DOHH2 (cell line): ENCODE measurements at regions not wholly inside any gene's neighbourhood (a gene's known extent, or its start where the extent isn't known, plus 50 kb on each side); places are given as distances from the start of the nearest gene placed in this dataset.

ENCODE experiments used
- H3F3A ChIP-seq: fragments of 200-600 bp; sonication (generic), shearing (Covaris generic); 2 replicates; pipeline ENCODE4 v1.6.0; 2016; ENCODE audit warnings: antibody characterized with exemption, mild to moderate bottlenecking; ENCODE audit not compliant: control insufficient read depth, insufficient read depth
- H3K27ac ChIP-seq: fragments of 200-600 bp; sonication (generic); 2 replicates; pipeline ENCODE4 v1.5.1; 2014; ENCODE audit warnings: low read depth, mild to moderate bottlenecking, low read length, moderate library complexity
- H3K27me3 ChIP-seq: fragments of 200-600 bp; sonication (generic); 2 replicates; pipeline ENCODE4 v1.6.1; 2014; ENCODE audit warnings: mild to moderate bottlenecking, low read length, mixed read lengths; ENCODE audit not compliant: control insufficient read depth
- H3K36me3 ChIP-seq: fragments of 200-600 bp; sonication (generic); 2 replicates; pipeline ENCODE4 v1.6.1; 2014; ENCODE audit warnings: mild to moderate bottlenecking, low read length, moderate library complexity, mixed read lengths; ENCODE audit not compliant: control insufficient read depth
- H3K4me1 ChIP-seq: fragments of 200-600 bp; sonication (generic); 2 replicates; pipeline ENCODE4 v1.6.1; 2014; ENCODE audit warnings: mild to moderate bottlenecking, low read length, mixed read lengths; ENCODE audit not compliant: control insufficient read depth
- H3K4me2 ChIP-seq: fragments of 200-600 bp; sonication (generic); 2 replicates; pipeline ENCODE4 v1.6.0; 2014; ENCODE audit warnings: mild to moderate bottlenecking, low read length, moderate library complexity
- H3K4me3 ChIP-seq: fragments of 200-600 bp; sonication (generic); 2 replicates; pipeline ENCODE4 v1.5.1; 2014; ENCODE audit warnings: mild to moderate bottlenecking, low read length, mixed read lengths
- H3K79me2 ChIP-seq: fragments of 200-600 bp; sonication (generic); 2 replicates; pipeline ENCODE4 v1.6.1; 2014; ENCODE audit warnings: mild to moderate bottlenecking, low read length, mixed read lengths; ENCODE audit not compliant: control insufficient read depth
- H3K9me2 ChIP-seq: fragments of 200-600 bp; sonication (generic); replicated peaks from 2 replicates; pipeline ENCODE4 v1.6.1; 2014; ENCODE audit warnings: mild to moderate bottlenecking, low read length, mixed read lengths; ENCODE audit not compliant: control insufficient read depth
- H3K9me3 ChIP-seq: fragments of 200-600 bp; sonication (generic); 2 replicates; pipeline ENCODE4 v1.6.1; 2014; ENCODE audit warnings: antibody characterized with exemption, low read length, mixed read lengths; ENCODE audit not compliant: control insufficient read depth, insufficient read depth
- H4K20me1 ChIP-seq: fragments of 200-600 bp; sonication (generic); 2 replicates; pipeline ENCODE4 v1.6.0; 2014; ENCODE audit warnings: low read depth, mild to moderate bottlenecking, antibody characterized with exemption, low read length, moderate library complexity; ENCODE audit not compliant: control insufficient read depth, insufficient read depth
- CTCF ChIP-seq: fragments of 200-600 bp; sonication (generic); IDR thresholded peaks from one replicate; pipeline ENCODE4 v1.5.1; 2014; ENCODE audit warnings: antibody characterized with exemption, mild to moderate bottlenecking, low read depth, low read length; ENCODE audit not compliant: poor library complexity, severe bottlenecking
- EZH2phosphoT487 ChIP-seq: fragments of 200-600 bp; sonication (generic); IDR thresholded peaks from 2 replicates; pipeline ENCODE4 v1.6.1; 2017; ENCODE audit warnings: borderline replicate concordance, mild to moderate bottlenecking, antibody characterized with exemption, low read length, moderate library complexity, mixed read lengths

- H3K4me2 ChIP-seq = no peak overlapping the region
Measured at GRCh38 chr2:66110086-66110485, 324.8 kb upstream of the MEIS1 start.

GRCh38 chr2:66109419-66109818 lies 325.5 kb upstream of the MEIS1 start:
- H3K9me2 ChIP-seq = no peaks in the 10 kb centered on the region
- H3K27ac ChIP-seq = no peak overlapping the region
- no peaks in the 10 kb centered on the region for H3K9me3 ChIP-seq
- H3K79me2 ChIP-seq = no peaks in the 10 kb centered on the region
- no peaks in the 10 kb centered on the region for H3K36me3 ChIP-seq
- TF ChIP-seq EZH2phosphoT487 (no peak), CTCF (no peak)
- no peaks in the 10 kb centered on the region for H3F3A ChIP-seq
- no peak overlapping the region for H3K4me3 ChIP-seq
- H3K4me1 ChIP-seq = no peaks in the 10 kb centered on the region
- H3K4me2 ChIP-seq = no peak overlapping the region
- no peaks in the 10 kb centered on the region for H4K20me1 ChIP-seq
- H3K27me3 ChIP-seq = no peaks in the 10 kb centered on the region

More at GRCh38 chr2:66110086-66110485, 324.8 kb upstream of the MEIS1 start:
- Histone ChIP-seq H3K79me2 (no peaks in the 10 kb centered on the region), H3K4me1 (no peaks in the 10 kb centered on the region), H3K4me3 (no peak overlapping the region), H3K9me3 (no peaks in the 10 kb centered on the region), H4K20me1 (no peaks in the 10 kb centered on the region), H3K27me3 (no peaks in the 10 kb centered on the region), H3F3A (no peaks in the 10 kb centered on the region), H3K9me2 (no peaks in the 10 kb centered on the region), H3K27ac (no peak overlapping the region), H3K36me3 (no peaks in the 10 kb centered on the region)
- TF ChIP-seq EZH2phosphoT487 (no peak), CTCF (no peak)

- H3K9me3 ChIP-seq = no peaks in the 10 kb centered on the region
- no peak overlapping the region for H3K4me2 ChIP-seq
- no peaks in the 10 kb centered on the region for H3K79me2 ChIP-seq
- no peaks in the 10 kb centered on the region for H4K20me1 ChIP-seq
- H3K4me3 ChIP-seq = no peak overlapping the region
- no peaks in the 10 kb centered on the region for H3K4me1 ChIP-seq
- no peaks in the 10 kb centered on the region for H3K27me3 ChIP-seq
- H3K36me3 ChIP-seq = no peaks in the 10 kb centered on the region
- no peaks in the 10 kb centered on the region for H3K9me2 ChIP-seq
- no peak for TF ChIP-seq CTCF
- TF ChIP-seq EZH2phosphoT487 = no peak
- no peak overlapping the region for H3K27ac ChIP-seq
- H3F3A ChIP-seq = no peaks in the 10 kb centered on the region
Measured at GRCh38 chr2:66105066-66105753, 329.7 kb upstream of the MEIS1 start.
